ENCODE measurements at regions not wholly inside any gene's neighbourhood (a gene's known extent, or its start where the extent isn't known, plus 50 kb on each side); places are given as distances from the start of the nearest gene placed in this dataset.
"Not testable (repeated sequence)": the region's sequence is repeated elsewhere in the genome, so short reads cannot be mapped to it uniquely, and the experiment has no call there.

GRCh38 chr4:129999156-129999555, 903.2 kb downstream of the C4orf33 start:
- H3K27ac Mint-ChIP-seq = no peak overlapping the region
- no peak for DNase-seq (ENCODE audit: low spot score)
- no peaks in the 10 kb centered on the region for H3K36me3 Mint-ChIP-seq (ENCODE audit: low read depth)
- H3K4me1 Mint-ChIP-seq (ENCODE audit: low read depth) = no peaks in the 10 kb centered on the region
- no peak overlapping the region for H3K4me3 Mint-ChIP-seq
- H3K9me3 Mint-ChIP-seq = no peaks in the 10 kb centered on the region
- H3K27me3 Mint-ChIP-seq (ENCODE audit: insufficient read depth) = no peaks in the 10 kb centered on the region
- intact Hi-C loops (cut with micrococcal nuclease) = no loop called here

- DNase-seq (ENCODE audit: low spot score) = no peak
- H3K9me3 Mint-ChIP-seq = no peaks in the 10 kb centered on the region
- H3K4me3 Mint-ChIP-seq = no peak overlapping the region
- H3K4me1 Mint-ChIP-seq (ENCODE audit: low read depth) = no peaks in the 10 kb centered on the region
- no peaks in the 10 kb centered on the region for H3K27me3 Mint-ChIP-seq (ENCODE audit: insufficient read depth)
- intact Hi-C loops (cut with micrococcal nuclease) = no loop called here
- no peak overlapping the region for H3K27ac Mint-ChIP-seq
- no peaks in the 10 kb centered on the region for H3K36me3 Mint-ChIP-seq (ENCODE audit: low read depth)
Observed at GRCh38 chr4:130008461-130008860, 912.5 kb downstream of the C4orf33 start.

GRCh38 chr4:130012806-130013205, 916.9 kb downstream of the C4orf33 start:
- H3K36me3 Mint-ChIP-seq (ENCODE audit: low read depth); intact Hi-C loops (cut with micrococcal nuclease); H3K4me1 Mint-ChIP-seq (ENCODE audit: low read depth); DNase-seq (ENCODE audit: low spot score); H3K9me3 Mint-ChIP-seq; H3K4me3 Mint-ChIP-seq; H3K27me3 Mint-ChIP-seq (ENCODE audit: insufficient read depth); H3K27ac Mint-ChIP-seq: not testable (repeated sequence)

- DNase-seq (ENCODE audit: low spot score) = no peak
- Mint-ChIP-seq H3K27me3 (ENCODE audit: insufficient read depth) (no peaks in the 10 kb centered on the region), H3K27ac (no peak overlapping the region), H3K9me3 (no peaks in the 10 kb centered on the region), H3K4me3 (no peak overlapping the region), H3K36me3 (ENCODE audit: low read depth) (no peaks in the 10 kb centered on the region), H3K4me1 (ENCODE audit: low read depth) (no peaks in the 10 kb centered on the region)
- intact Hi-C loops (cut with micrococcal nuclease) = no loop called here
Observed at GRCh38 chr4:130021706-130022105, 925.8 kb downstream of the C4orf33 start.

- H3K9me3 Mint-ChIP-seq = no peaks in the 10 kb centered on the region
- H3K4me3 Mint-ChIP-seq = no peak overlapping the region
Observed at GRCh38 chr4:130023088-130023487, 927.1 kb downstream of the C4orf33 start.

GRCh38 chr4:130025701-130026100, 929.7 kb downstream of the C4orf33 start:
- DNase-seq (ENCODE audit: low spot score) = no peak
- intact Hi-C loops (cut with micrococcal nuclease) = no loop called here
- no peaks in the 10 kb centered on the region for H3K36me3 Mint-ChIP-seq (ENCODE audit: low read depth)
- no peaks in the 10 kb centered on the region for H3K4me1 Mint-ChIP-seq (ENCODE audit: low read depth)
- no peaks in the 10 kb centered on the region for H3K9me3 Mint-ChIP-seq
- H3K27ac Mint-ChIP-seq = no peak overlapping the region
- H3K4me3 Mint-ChIP-seq = no peak overlapping the region
- H3K27me3 Mint-ChIP-seq (ENCODE audit: insufficient read depth) = no peaks in the 10 kb centered on the region

More at GRCh38 chr4:130023088-130023487, 927.1 kb downstream of the C4orf33 start:
- Mint-ChIP-seq H3K27me3 (ENCODE audit: insufficient read depth) (no peaks in the 10 kb centered on the region), H3K27ac (no peak overlapping the region), H3K4me1 (ENCODE audit: low read depth) (no peaks in the 10 kb centered on the region), H3K36me3 (ENCODE audit: low read depth) (no peaks in the 10 kb centered on the region)
- no peak for DNase-seq (ENCODE audit: low spot score)
- intact Hi-C loops (cut with micrococcal nuclease) = no loop called here

- no peaks in the 10 kb centered on the region for H3K27me3 Mint-ChIP-seq (ENCODE audit: insufficient read depth)
- no peaks in the 10 kb centered on the region for H3K4me1 Mint-ChIP-seq (ENCODE audit: low read depth)
- intact Hi-C loops (cut with micrococcal nuclease) = no loop called here
- no peak for DNase-seq (ENCODE audit: low spot score)
- H3K27ac Mint-ChIP-seq = no peak overlapping the region
- H3K4me3 Mint-ChIP-seq = no peak overlapping the region
- H3K9me3 Mint-ChIP-seq = no peaks in the 10 kb centered on the region
- no peaks in the 10 kb centered on the region for H3K36me3 Mint-ChIP-seq (ENCODE audit: low read depth)
Observed at GRCh38 chr4:130026185-130026584, 930.2 kb downstream of the C4orf33 start.

GRCh38 chr4:130027973-130028372, 932.0 kb downstream of the C4orf33 start:
- H3K4me1 Mint-ChIP-seq (ENCODE audit: low read depth) = no peaks in the 10 kb centered on the region
- H3K27me3 Mint-ChIP-seq (ENCODE audit: insufficient read depth) = no peaks in the 10 kb centered on the region
- no peak overlapping the region for H3K27ac Mint-ChIP-seq
- H3K36me3 Mint-ChIP-seq (ENCODE audit: low read depth) = no peaks in the 10 kb centered on the region
- H3K4me3 Mint-ChIP-seq = no peak overlapping the region
- DNase-seq (ENCODE audit: low spot score) = no peak
- intact Hi-C loops (cut with micrococcal nuclease) = no loop called here
- no peaks in the 10 kb centered on the region for H3K9me3 Mint-ChIP-seq

- Mint-ChIP-seq H3K27me3 (ENCODE audit: insufficient read depth) (no peaks in the 10 kb centered on the region), H3K27ac (no peak overlapping the region), H3K9me3 (no peaks in the 10 kb centered on the region), H3K4me1 (ENCODE audit: low read depth) (no peaks in the 10 kb centered on the region), H3K4me3 (no peak overlapping the region), H3K36me3 (ENCODE audit: low read depth) (no peaks in the 10 kb centered on the region)
- no peak for DNase-seq (ENCODE audit: low spot score)
- intact Hi-C loops (cut with micrococcal nuclease) = no loop called here
Observed at GRCh38 chr4:130028552-130028951, 932.6 kb downstream of the C4orf33 start.

- Mint-ChIP-seq H3K9me3 (no peaks in the 10 kb centered on the region), H3K36me3 (ENCODE audit: low read depth) (no peaks in the 10 kb centered on the region), H3K27ac (no peak overlapping the region), H3K27me3 (ENCODE audit: insufficient read depth) (no peaks in the 10 kb centered on the region), H3K4me1 (ENCODE audit: low read depth) (no peaks in the 10 kb centered on the region), H3K4me3 (no peak overlapping the region)
- DNase-seq (ENCODE audit: low spot score) = no peak
- intact Hi-C loops (cut with micrococcal nuclease) = no loop called here
Observed at GRCh38 chr4:130029442-130029841, 933.5 kb downstream of the C4orf33 start.

- Mint-ChIP-seq H3K27ac (no peak overlapping the region), H3K36me3 (ENCODE audit: low read depth) (no peaks in the 10 kb centered on the region), H3K27me3 (ENCODE audit: insufficient read depth) (no peaks in the 10 kb centered on the region), H3K9me3 (no peaks in the 10 kb centered on the region), H3K4me3 (no peak overlapping the region), H3K4me1 (ENCODE audit: low read depth) (no peaks in the 10 kb centered on the region)
- intact Hi-C loops (cut with micrococcal nuclease) = no loop called here
- DNase-seq (ENCODE audit: low spot score) = no peak
Observed at GRCh38 chr4:130031858-130032257, 935.9 kb downstream of the C4orf33 start.

- H3K9me3 Mint-ChIP-seq; DNase-seq (ENCODE audit: low spot score); H3K27ac Mint-ChIP-seq; H3K36me3 Mint-ChIP-seq (ENCODE audit: low read depth); intact Hi-C loops (cut with micrococcal nuclease); H3K4me3 Mint-ChIP-seq; H3K27me3 Mint-ChIP-seq (ENCODE audit: insufficient read depth); H3K4me1 Mint-ChIP-seq (ENCODE audit: low read depth): not testable (repeated sequence)
Observed at GRCh38 chr4:130033657-130034056, 937.7 kb downstream of the C4orf33 start.

- Mint-ChIP-seq H3K27ac (no peak overlapping the region), H3K27me3 (ENCODE audit: insufficient read depth) (no peaks in the 10 kb centered on the region), H3K4me1 (ENCODE audit: low read depth) (no peaks in the 10 kb centered on the region), H3K4me3 (no peak overlapping the region), H3K36me3 (ENCODE audit: low read depth) (no peaks in the 10 kb centered on the region), H3K9me3 (no peaks in the 10 kb centered on the region)
- intact Hi-C loops (cut with micrococcal nuclease) = no loop called here
- DNase-seq (ENCODE audit: low spot score) = no peak
Observed at GRCh38 chr4:130034876-130035275, 938.9 kb downstream of the C4orf33 start.

- Mint-ChIP-seq H3K4me3 (no peak overlapping the region), H3K9me3 (no peaks in the 10 kb centered on the region), H3K27me3 (ENCODE audit: insufficient read depth) (no peaks in the 10 kb centered on the region), H3K4me1 (ENCODE audit: low read depth) (no peaks in the 10 kb centered on the region), H3K27ac (no peak overlapping the region), H3K36me3 (ENCODE audit: low read depth) (no peaks in the 10 kb centered on the region)
- no peak for DNase-seq (ENCODE audit: low spot score)
- intact Hi-C loops (cut with micrococcal nuclease) = no loop called here
Observed at GRCh38 chr4:130035391-130035790, 939.4 kb downstream of the C4orf33 start.

Measured in activated T-helper 1 cell treated with anti-CD3 and anti-CD28 coated beads, Interleukin-12 subunit alpha, Interleukin-12 subunit beta, Interleukin-2, Interleukin-4 antibody, amounts not matched to agents 30 ng/mL and 10 ng/mL and 1 ng/mL, durations not matched to agents 14 hours and 24 hours and 36 hours (primary cell).